Medulla oblongata (tissue), 1 donor: ENCODE measurements at regions not wholly inside any gene's neighbourhood (a gene's known extent, or its start where the extent isn't known, plus 50 kb on each side); places are given as distances from the start of the nearest gene placed in this dataset.
"Not testable (repeated sequence)": the region's sequence is repeated elsewhere in the genome, so short reads cannot be mapped to it uniquely, and the experiment has no call there.

Experiments
- DNase-seq: peaks from one replicate; pipeline ENCODE4 v3.0.0-alpha.2; 2015; ENCODE audit errors: extremely low spot score

- peak; percentile 42 for DNase-seq
These were observed 508.9 kb upstream of the TBL1XR1 start for GRCh38 chr3:177705976-177706823.

GRCh38 chr3:177709470-177709869, 512.2 kb upstream of the TBL1XR1 start:
- DNase-seq = not testable (repeated sequence)

DNA sequence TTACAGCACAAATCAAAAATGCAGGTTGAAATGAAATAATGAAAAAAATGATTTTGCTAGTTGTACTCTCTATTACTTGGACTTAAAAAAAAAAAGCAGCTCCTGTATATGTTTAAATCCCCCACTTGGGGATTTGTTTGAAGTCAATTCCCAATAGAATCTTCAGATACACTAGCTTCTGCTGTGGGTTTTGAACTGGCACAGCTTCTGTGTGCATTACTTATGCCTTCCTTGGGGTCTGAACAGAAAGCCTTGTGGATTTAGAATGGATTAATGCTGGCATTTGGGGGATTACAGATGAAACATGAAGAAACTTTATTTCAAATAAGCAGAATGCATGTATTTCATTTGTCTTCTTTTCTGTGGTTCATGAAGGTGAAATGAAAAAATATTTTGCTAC, 513.2 kb upstream of the TBL1XR1 start:
- no peak for DNase-seq

DNA sequence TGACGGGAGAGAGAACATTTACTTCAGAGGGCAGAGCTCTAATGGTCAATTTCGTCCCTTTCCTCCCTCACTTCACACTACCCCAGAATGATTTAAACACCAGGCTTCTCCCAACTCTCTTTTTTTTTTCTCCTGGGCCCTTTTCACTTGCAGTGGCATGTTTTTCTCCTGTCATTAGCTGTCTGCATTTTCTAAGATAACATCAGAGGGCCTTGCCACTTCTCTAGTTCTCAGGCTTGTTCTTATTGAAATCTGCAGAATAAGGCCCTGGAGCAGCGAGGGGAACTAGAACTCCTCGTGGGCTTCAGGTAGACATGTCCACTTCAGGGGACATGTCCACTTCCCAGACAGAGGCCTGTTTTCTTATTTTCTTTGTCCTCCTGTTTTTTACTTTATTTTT, 514.4 kb upstream of the TBL1XR1 start:
- no peak for DNase-seq

- no peak for DNase-seq
These were observed 516.9 kb upstream of the TBL1XR1 start for GRCh38 chr3:177713928-177714900.

GRCh38 chr3:177714945-177715344, 517.7 kb upstream of the TBL1XR1 start:
- no peak for DNase-seq

DNA sequence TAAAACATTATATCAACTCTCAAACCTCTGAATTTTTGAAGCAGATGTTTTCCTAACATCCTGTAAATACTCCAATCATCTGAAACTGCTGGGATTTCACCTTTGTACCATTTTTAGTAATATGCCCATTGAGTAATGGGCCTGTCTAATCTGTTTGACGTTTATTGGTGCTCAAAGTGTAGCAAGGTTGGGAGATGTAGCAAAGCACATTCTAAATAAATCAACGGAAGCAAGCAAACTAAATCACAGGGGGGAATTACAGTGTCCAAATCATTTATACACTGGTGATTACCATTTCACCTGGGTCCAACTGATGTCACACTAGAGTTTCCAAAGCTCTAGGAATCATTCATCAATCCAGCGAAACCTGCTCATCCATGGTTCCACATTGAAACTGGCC, 518.7 kb upstream of the TBL1XR1 start:
- DNase-seq = no peak

DNA sequence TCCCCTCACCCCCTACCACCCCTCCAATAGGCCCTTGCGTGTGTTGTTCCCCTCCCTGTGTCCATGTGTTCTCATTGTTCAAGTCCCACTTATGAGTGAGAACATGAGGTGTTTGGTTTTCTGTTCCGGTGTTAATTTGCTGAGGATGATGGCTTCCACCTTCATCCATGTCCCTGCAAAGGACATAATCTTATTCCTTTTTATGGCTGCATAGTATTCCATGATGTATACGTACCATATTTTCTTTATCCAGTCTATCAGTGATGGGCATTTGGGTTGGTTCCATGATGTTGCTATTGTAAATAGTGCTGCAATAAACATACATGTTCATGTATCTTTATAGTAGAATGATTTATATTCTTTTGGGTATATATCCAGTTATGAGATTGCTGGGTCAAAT, 523.6 kb upstream of the TBL1XR1 start:
- DNase-seq = not testable (repeated sequence)

- DNase-seq = no peak
These were observed 524.8 kb upstream of the TBL1XR1 start for GRCh38 chr3:177721864-177722785.

DNA sequence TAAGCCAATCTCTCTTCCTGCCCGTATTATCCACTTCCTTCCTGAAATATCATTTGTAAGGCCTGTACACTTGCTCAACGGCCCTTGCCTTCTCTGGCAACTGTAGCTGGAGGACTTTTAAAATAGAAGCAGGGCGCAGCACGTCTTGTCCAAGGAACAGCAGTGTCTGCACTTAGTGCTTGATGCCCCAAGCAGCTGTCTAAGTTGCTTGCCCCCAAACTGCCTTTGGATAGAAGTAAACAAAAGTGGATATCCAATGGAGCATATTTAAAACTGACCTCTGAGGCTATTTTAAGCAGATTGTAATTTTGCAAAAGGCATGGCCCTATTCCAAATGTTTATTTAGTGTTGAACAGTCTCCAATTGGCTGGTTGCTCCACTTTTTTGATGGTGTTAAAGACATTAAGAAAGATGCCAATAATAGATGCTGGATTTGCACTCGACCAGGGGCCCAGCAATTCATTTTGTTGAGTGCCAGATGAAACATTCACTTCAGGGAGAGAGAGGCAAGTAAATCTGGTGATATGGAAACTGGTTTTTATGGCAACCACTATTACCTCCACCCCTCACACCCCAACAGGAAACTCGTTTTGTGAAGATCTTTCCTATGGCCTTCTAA, 526.8 kb upstream of the TBL1XR1 start:
- peak; percentile 64 for DNase-seq

DNA sequence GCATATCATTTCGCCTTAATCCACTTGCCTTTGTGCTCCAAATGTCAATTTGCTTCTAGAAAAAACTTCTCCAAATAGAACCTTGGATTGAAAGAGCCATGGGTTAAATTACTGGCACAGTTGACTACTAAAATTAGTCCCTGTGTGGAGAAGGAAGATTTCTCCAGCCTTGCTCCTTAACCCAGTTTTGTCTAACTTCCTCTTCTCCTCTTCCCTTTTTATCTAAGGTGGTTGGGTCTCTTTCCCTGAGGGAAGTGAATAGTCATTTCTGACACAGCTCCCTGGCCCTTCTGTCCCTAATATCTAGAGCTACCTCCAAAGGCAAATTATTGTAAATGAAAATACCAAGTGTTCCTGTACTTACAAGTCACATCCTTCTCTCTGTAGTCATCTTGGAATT, 527.9 kb upstream of the TBL1XR1 start:
- peak; percentile 54 for DNase-seq

GRCh38 chr3:177726807-177727206, 529.5 kb upstream of the TBL1XR1 start:
- no peak for DNase-seq

- no peak for DNase-seq
These were observed 532.8 kb upstream of the TBL1XR1 start for GRCh38 chr3:177729956-177730681.

DNA sequence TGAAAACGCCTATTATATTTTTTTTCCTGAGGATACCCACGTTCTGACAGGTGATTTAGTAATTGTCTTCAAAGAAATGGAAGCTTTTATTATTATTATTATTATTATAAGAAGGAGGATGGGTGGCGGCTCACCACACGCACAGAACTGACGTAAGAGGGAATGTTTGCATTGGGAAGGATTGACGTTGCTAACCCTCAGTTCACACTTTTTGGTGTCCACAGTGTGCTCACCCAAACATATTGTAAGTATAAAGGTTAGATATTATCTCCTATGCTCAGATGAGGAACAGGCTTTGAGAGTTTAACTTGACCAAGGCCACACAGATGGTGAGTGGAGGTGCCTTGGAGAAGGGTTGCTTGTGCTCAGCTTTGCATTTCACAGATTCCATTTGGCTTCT, 533.5 kb upstream of the TBL1XR1 start:
- no peak for DNase-seq

DNA sequence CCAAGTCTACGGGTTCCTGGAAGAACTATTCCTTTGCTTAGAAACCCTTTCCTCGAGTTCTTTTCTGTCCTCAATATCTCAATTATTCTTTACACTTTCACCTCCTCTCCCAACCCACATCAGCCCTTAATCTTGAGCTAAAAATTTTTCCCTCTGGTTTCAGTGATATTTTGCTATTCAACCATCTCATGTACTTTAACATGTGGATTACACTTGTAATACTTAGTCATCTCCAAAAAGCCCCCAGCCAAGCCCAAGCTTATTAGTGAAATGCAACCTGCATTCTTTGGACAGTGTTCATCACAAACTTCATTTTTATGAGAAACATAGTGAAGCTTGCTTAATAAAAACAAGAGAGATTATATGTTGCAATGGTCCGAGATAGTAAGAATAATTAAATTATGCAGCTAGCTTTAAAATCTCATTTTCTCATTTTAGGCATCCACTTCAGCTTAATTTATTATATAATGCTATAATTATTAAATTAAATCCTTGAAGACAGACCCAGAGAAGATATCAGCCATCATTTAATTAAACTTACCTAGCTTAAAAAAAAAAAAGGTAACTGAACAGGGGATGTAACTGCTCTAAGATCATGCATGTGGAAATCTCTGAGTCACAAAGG, 534.5 kb upstream of the TBL1XR1 start:
- no peak for DNase-seq

GRCh38 chr3:177733233-177733632, 536.0 kb upstream of the TBL1XR1 start:
- no peak for DNase-seq

- no peak for DNase-seq
These were observed 536.7 kb upstream of the TBL1XR1 start for GRCh38 chr3:177733936-177734335.

DNA sequence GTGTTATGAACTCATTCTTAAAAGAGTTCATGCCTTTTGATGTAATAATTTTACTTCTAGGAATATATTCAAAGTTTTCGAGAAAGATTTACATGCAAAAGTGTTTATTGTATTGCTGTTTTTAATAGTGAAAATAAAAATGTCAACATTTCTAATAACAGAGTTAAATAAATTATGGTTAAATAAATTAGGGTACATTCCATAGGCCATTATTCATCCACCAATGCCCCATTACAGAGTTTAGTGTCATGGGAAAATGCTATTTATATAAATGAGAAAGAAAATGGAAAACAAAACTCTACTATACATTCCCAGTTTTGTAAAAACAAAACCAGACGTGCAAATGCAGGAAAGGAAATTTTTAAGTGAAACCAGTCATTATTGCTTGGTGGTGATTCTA, 538.1 kb upstream of the TBL1XR1 start:
- DNase-seq = no peak

DNA sequence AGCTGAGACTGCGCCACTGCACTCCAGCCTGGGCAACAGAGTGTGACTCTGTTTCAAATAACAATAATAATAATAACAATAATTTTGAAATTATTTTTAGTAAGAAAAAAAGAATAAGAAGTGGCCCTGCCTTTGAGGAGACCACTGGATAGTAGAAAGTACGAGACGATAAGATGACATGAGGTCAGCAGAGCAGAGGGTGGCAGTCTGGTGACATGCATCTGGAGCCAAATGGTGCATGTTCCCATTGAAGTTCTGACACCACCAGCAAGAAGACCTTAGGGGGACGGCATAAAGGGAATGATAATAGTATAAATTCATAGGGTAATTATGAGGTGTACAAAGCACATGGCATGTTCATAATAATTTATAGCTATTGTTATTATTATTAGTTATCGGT, 542.2 kb upstream of the TBL1XR1 start:
- DNase-seq = no peak

DNA sequence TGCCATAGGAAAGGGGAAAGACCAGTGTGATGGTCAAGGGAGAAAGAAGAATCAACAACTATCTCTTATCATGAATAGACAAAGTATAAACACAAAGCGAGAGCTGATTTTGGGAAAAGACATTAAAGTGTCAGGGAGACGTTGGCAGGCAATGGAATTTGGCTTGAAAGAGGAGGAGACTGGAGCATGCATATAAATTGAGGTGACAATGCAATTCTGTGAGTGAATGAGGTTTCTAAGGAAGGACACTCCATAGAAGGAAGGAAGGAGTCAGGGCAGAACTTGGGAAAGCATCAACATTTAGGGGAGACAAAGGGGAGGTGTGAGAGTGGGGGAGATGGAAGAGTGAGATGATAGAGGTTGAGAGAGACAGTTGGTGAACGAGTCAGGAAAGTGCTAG, 543.0 kb upstream of the TBL1XR1 start:
- DNase-seq = no peak
